Tibial artery (tissue), 4 donors: ENCODE measurements at regions not wholly inside any gene's neighbourhood (a gene's known extent, or its start where the extent isn't known, plus 50 kb on each side); places are given as distances from the start of the nearest gene placed in this dataset.

Experiments used
- DNase-seq, 2 donors: peaks; one replicate each; pipeline ENCODE4 v3.0.0-alpha.2; 2019
- H3K27ac ChIP-seq, 2 donors: fragments of 200-600 bp; sonication (generic) in 1 of 2; 1 replicate in 1 of 2; 2 replicates in 1 of 2; pipeline ENCODE4 v1.5.1; 2018 to 2019; ENCODE audit warnings: mild to moderate bottlenecking in 1 of 2
- H3K27me3 ChIP-seq, 2 donors: fragments of 200-600 bp; sonication (generic) in 1 of 2; one replicate each; pipeline versions ENCODE4 v1.5.1 to v1.6.0; 2016 to 2019
- H3K36me3 ChIP-seq, 3 donors: fragments of 200-600 bp; sonication (generic) in 2 of 3; one replicate each; pipeline ENCODE4 v1.5.1; 2016 to 2019; ENCODE audit warnings: mild to moderate bottlenecking in 2 of 3
- H3K4me1 ChIP-seq, 4 donors: fragments of 200-600 bp; sonication (generic) in 2 of 4; 1 replicate in 3 of 4; 2 replicates in 1 of 4; pipeline ENCODE4 v1.5.1; 2016 to 2019
- H3K4me3 ChIP-seq, 2 donors: fragments of 200-600 bp; sonication (generic) in 1 of 2; 1 replicate in 1 of 2; 2 replicates in 1 of 2; pipeline ENCODE4 v1.5.1; 2018 to 2019; ENCODE audit warnings: mild to moderate bottlenecking in 2 of 2
- H3K9me3 ChIP-seq, 3 donors: fragments of 200-600 bp; sonication (generic) in 1 of 3; one replicate each; pipeline ENCODE4 v1.5.1; 2016 to 2019
- intact Hi-C: fragments of 100-400 bp; cut with DNase I; formaldehyde crosslinking; loops from one replicate; pipeline ENCODE4 v1.15.0; 2023; ENCODE audit warnings: low total_unique reads
- TF ChIP-seq, protein P1 (sequence below), 2 experiments: fragments of 200-600 bp in 1 of 2; fragments of 450-650 bp in 1 of 2; IDR thresholded peaks; one replicate each; pipeline ENCODE4 v1.5.1; 2017 to 2019; ENCODE audit warnings: antibody characterized with exemption in 2 of 2, mild to moderate bottlenecking in 1 of 2, moderate library complexity in 1 of 2

GRCh38 chr12:105974738-105975137 lies 164.0 kb downstream of the NUAK1 start:
- TF ChIP-seq, protein P1, sequence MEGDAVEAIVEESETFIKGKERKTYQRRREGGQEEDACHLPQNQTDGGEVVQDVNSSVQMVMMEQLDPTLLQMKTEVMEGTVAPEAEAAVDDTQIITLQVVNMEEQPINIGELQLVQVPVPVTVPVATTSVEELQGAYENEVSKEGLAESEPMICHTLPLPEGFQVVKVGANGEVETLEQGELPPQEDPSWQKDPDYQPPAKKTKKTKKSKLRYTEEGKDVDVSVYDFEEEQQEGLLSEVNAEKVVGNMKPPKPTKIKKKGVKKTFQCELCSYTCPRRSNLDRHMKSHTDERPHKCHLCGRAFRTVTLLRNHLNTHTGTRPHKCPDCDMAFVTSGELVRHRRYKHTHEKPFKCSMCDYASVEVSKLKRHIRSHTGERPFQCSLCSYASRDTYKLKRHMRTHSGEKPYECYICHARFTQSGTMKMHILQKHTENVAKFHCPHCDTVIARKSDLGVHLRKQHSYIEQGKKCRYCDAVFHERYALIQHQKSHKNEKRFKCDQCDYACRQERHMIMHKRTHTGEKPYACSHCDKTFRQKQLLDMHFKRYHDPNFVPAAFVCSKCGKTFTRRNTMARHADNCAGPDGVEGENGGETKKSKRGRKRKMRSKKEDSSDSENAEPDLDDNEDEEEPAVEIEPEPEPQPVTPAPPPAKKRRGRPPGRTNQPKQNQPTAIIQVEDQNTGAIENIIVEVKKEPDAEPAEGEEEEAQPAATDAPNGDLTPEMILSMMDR (IDR thresholded peaks at IDR 0.05): no peak
- H3K9me3 ChIP-seq: no peaks in the 10 kb centered on the region
- intact Hi-C loops: no loop called here
- no peak overlapping the region for H3K4me3 ChIP-seq
- no peak overlapping the region for H3K27ac ChIP-seq
- H3K36me3 ChIP-seq: no peaks in the 10 kb centered on the region
- no peaks in the 10 kb centered on the region for H3K4me1 ChIP-seq
- no peak for DNase-seq
- no peaks in the 10 kb centered on the region for H3K27me3 ChIP-seq

DNA sequence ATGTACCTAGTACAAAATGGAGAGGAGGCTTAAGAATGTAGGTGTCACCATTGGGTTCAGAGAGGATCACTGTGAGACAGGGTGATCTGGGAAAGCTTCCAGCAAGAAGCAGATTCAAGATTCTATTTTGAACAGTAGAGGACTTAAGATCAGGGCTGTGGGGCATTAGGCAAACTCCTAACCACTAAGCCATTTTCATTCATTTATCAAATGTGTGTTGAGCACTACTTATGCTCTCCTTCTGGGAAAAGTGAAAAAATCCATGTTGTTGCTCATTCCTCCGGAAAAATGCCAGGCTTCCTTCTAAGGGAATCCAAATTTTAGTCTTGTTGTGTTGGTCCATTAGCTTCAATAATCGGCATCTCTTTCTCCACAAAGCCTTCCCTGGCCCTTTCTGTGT lies 163.4 kb downstream of the NUAK1 start:
- no peak for DNase-seq

GRCh38 chr12:105977236-105977635 lies 161.5 kb downstream of the NUAK1 start:
- H3K36me3 ChIP-seq: no peaks in the 10 kb centered on the region
- no peak for DNase-seq
- no peaks in the 10 kb centered on the region for H3K27me3 ChIP-seq
- no peaks in the 10 kb centered on the region for H3K9me3 ChIP-seq
- no peak overlapping the region for H3K4me3 ChIP-seq
- H3K27ac ChIP-seq: no peak overlapping the region
- TF ChIP-seq, protein P1 (IDR thresholded peaks at IDR 0.05): no peak
- peaks cover 0 to 4% (median 1%) of the 10 kb centered on the region in 4 donors for H3K4me1 ChIP-seq
- intact Hi-C loops: no loop called here

More for the DNA sequence above, 163.4 kb downstream of the NUAK1 start:
- Histone ChIP-seq H3K9me3 (no peaks in the 10 kb centered on the region), H3K27me3 (no peaks in the 10 kb centered on the region), H3K27ac (no peak overlapping the region), H3K36me3 (no peaks in the 10 kb centered on the region), H3K4me1 (no peaks in the 10 kb centered on the region), H3K4me3 (no peak overlapping the region)
- intact Hi-C loops: no loop called here
- TF ChIP-seq, protein P1 (IDR thresholded peaks at IDR 0.05): no peak

DNA sequence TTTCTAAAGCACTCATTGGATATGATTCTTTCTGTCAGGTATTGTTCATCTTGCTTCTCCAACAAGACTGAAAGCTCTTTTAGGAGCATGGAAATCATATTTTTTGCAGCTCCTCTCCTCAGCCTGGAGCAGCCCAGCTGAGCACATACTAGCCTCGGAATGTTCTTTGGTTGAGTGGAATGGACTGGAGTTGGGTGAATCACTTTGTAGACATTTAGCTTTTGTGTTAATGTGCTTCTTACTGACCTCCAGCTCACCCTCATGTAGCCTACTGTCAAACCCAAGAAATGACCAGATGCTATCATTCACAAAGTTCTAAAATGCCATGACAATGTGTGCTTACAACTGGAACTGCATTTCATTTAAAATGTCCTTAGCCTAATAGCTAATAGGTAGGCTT lies 161.1 kb downstream of the NUAK1 start:
- H3K9me3 ChIP-seq: no peaks in the 10 kb centered on the region
- H3K4me1 ChIP-seq: peaks cover 0 to 6% (median 1%) of the 10 kb centered on the region in 4 donors
- H3K4me3 ChIP-seq: no peak overlapping the region
- intact Hi-C loops: no loop called here
- TF ChIP-seq, protein P1 (IDR thresholded peaks at IDR 0.05): no peak
- no peak overlapping the region for H3K27ac ChIP-seq
- H3K36me3 ChIP-seq: no peaks in the 10 kb centered on the region
- DNase-seq: no peak
- H3K27me3 ChIP-seq: no peaks in the 10 kb centered on the region

GRCh38 chr12:105978276-105978675 lies 160.5 kb downstream of the NUAK1 start:
- Histone ChIP-seq H3K27ac (no peak overlapping the region), H3K36me3 (no peaks in the 10 kb centered on the region), H3K9me3 (no peaks in the 10 kb centered on the region), H3K4me1 (peaks cover 0 to 6% (median 1%) of the 10 kb centered on the region in 4 donors), H3K27me3 (no peaks in the 10 kb centered on the region), H3K4me3 (no peak overlapping the region)
- intact Hi-C loops: no loop called here
- TF ChIP-seq, protein P1 (IDR thresholded peaks at IDR 0.05): no peak
- no peak for DNase-seq

DNA sequence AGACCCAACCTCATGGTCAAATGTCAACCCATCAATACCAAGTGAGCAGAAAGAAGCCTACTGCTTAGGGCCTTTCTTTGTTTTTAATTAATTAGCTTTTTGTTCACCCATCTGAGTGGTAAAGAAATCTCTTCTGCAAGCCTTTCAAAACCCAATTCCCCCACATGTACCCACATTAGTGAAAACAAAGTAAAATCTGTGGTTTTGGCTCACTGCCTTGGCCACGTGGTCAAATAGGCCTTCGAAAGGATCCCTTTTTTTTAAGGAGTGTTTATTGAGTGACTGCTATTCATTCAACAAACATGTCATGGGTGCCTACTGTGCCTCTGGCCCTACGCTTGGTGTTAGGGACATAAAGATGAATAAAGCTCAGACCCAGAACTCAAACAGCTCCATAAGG lies 160.1 kb downstream of the NUAK1 start:
- Histone ChIP-seq H3K27me3 (no peaks in the 10 kb centered on the region), H3K4me1 (peaks cover 0 to 6% (median 1%) of the 10 kb centered on the region in 4 donors), H3K36me3 (no peaks in the 10 kb centered on the region), H3K9me3 (no peaks in the 10 kb centered on the region), H3K27ac (no peak overlapping the region), H3K4me3 (no peak overlapping the region)
- TF ChIP-seq, protein P1 (IDR thresholded peaks at IDR 0.05): no peak
- intact Hi-C loops: no loop called here
- no peak for DNase-seq
